ENCODE measurements at regions not wholly inside any gene's neighbourhood (a gene's known extent, or its start where the extent isn't known, plus 50 kb on each side); places are given as distances from the start of the nearest gene placed in this dataset.
"Not testable (repeated sequence)": the region's sequence is repeated elsewhere in the genome, so short reads cannot be mapped to it uniquely, and the experiment has no call there.

GRCh38 chr13:107617527-107617926, 597.8 kb downstream of the LIG4 start:
- ATAC-seq: no peak
- DNase-seq: no peak
- Histone ChIP-seq H3K4me3 (no peak overlapping the region), H3K36me3 (no peaks in the 10 kb centered on the region), H3K9me3 (no peaks in the 10 kb centered on the region), H3K27ac (no peak overlapping the region), H3K27me3 (no peaks in the 10 kb centered on the region), H3K4me1 (no peaks in the 10 kb centered on the region)
- no peak for TF ChIP-seq CTCF (IDR thresholded peaks at IDR 0.05)
- intact Hi-C loops (cut with DNase I): no loop called here

- no peaks in the 10 kb centered on the region for H3K36me3 ChIP-seq
- DNase-seq (no peak), ATAC-seq (no peak)
- intact Hi-C loops (cut with DNase I): no loop called here
- TF ChIP-seq CTCF (IDR thresholded peaks at IDR 0.05): no peak
- no peaks in the 10 kb centered on the region for H3K4me1 ChIP-seq
- H3K27me3 ChIP-seq: no peaks in the 10 kb centered on the region
- H3K27ac ChIP-seq: no peak overlapping the region
- no peak overlapping the region for H3K4me3 ChIP-seq
- peaks cover 0 to 3% of the 10 kb centered on the region in 2 donors for H3K9me3 ChIP-seq
These were observed 603.0 kb downstream of the LIG4 start for GRCh38 chr13:107612376-107612775.

GRCh38 chr13:107608736-107609135, 606.6 kb downstream of the LIG4 start:
- no peak overlapping the region for H3K4me3 ChIP-seq
- H3K27me3 ChIP-seq: no peaks in the 10 kb centered on the region
- no peak overlapping the region for H3K27ac ChIP-seq
- no peaks in the 10 kb centered on the region for H3K4me1 ChIP-seq
- TF ChIP-seq CTCF (IDR thresholded peaks at IDR 0.05): no peak
- H3K9me3 ChIP-seq: peaks cover 0 to 3% of the 10 kb centered on the region in 2 donors
- DNase-seq (peak in 1 of 4 donors; percentile 50), ATAC-seq (no peak)
- intact Hi-C loops (cut with DNase I): no loop called here
- no peaks in the 10 kb centered on the region for H3K36me3 ChIP-seq

GRCh38 chr13:107600971-107601370, 614.4 kb downstream of the LIG4 start:
- Histone ChIP-seq H3K27me3 (no peaks in the 10 kb centered on the region), H3K4me1 (no peaks in the 10 kb centered on the region), H3K9me3 (no peaks in the 10 kb centered on the region), H3K27ac (no peak overlapping the region), H3K4me3 (no peak overlapping the region), H3K36me3 (no peaks in the 10 kb centered on the region)
- DNase-seq (peak in 1 of 4 donors; percentile 14), ATAC-seq (peak; percentile 26)
- TF ChIP-seq CTCF (IDR thresholded peaks at IDR 0.05): no peak
- intact Hi-C loops (cut with DNase I): no loop called here

- intact Hi-C loops (cut with DNase I); DNase-seq; H3K9me3 ChIP-seq; ATAC-seq; H3K4me1 ChIP-seq; H3K27me3 ChIP-seq; H3K27ac ChIP-seq; H3K36me3 ChIP-seq; H3K4me3 ChIP-seq: not testable (repeated sequence)
These were observed 619.0 kb downstream of the LIG4 start for GRCh38 chr13:107596306-107596705.

- no peak overlapping the region for H3K27ac ChIP-seq
- ATAC-seq (no peak), DNase-seq (no peak)
- intact Hi-C loops (cut with DNase I): no loop called here
- H3K9me3 ChIP-seq: no peaks in the 10 kb centered on the region
- H3K27me3 ChIP-seq: no peaks in the 10 kb centered on the region
- no peak for TF ChIP-seq CTCF (IDR thresholded peaks at IDR 0.05)
- H3K4me3 ChIP-seq: no peak overlapping the region
- H3K4me1 ChIP-seq: no peaks in the 10 kb centered on the region
- no peaks in the 10 kb centered on the region for H3K36me3 ChIP-seq
These were observed 624.8 kb downstream of the LIG4 start for GRCh38 chr13:107590556-107590955.

Measured in left lung (tissue), 4 donors.